PC-9 (cell line): ENCODE measurements at regions not wholly inside any gene's neighbourhood (a gene's known extent, or its start where the extent isn't known, plus 50 kb on each side); places are given as distances from the start of the nearest gene placed in this dataset.

Source experiments
- BruUV-seq: library from RNA; stranded (reverse); fragments of 400-500 nt; replicated peaks from 2 replicates; lab custom pipeline; 2021; lab: Mats Ljungman, UMichigan
- CTCF ChIA-PET: fragments of 300-600 bp; sonication (Branson Sonifier 250); formaldehyde crosslinking; loops from one replicate; lab custom pipeline; 2022; ENCODE audit warnings: antibody characterized with exemption; lab: Charles Lee
- POLR2A ChIA-PET: fragments of 300-600 bp; sonication (Branson Sonifier 250); formaldehyde crosslinking; loops from one replicate; lab custom pipeline; 2022; ENCODE audit warnings: antibody characterized with exemption; ENCODE audit not compliant: unreplicated experiment; lab: Charles Lee
- DNase-seq, 2 experiments: peaks; one replicate each; pipeline versions ENCODE4 v3.0.0 to v3.0.0-alpha.2; 2015 to 2022; ENCODE audit warnings: mixed read lengths in 1 of 2
- H2AFZ ChIP-seq: fragments of 200-600 bp; sonication (generic); 2 replicates; pipeline ENCODE4 v1.8.1; 2017; ENCODE audit warnings: antibody characterized with exemption
- H3F3A ChIP-seq: fragments of 200-600 bp; sonication (generic); 2 replicates; pipeline ENCODE4 v1.8.1; 2017; ENCODE audit warnings: antibody characterized with exemption, mild to moderate bottlenecking, low read depth; ENCODE audit not compliant: insufficient read depth
- H3K27ac ChIP-seq: fragments of 200-600 bp; sonication (generic); 2 replicates; pipeline ENCODE4 v1.6.1; 2016; ENCODE audit warnings: mixed run types
- H3K27me3 ChIP-seq: fragments of 200-600 bp; sonication (generic); 2 replicates; pipeline ENCODE4 v1.6.1; 2016; ENCODE audit warnings: low read depth, mixed run types; ENCODE audit not compliant: insufficient read depth
- H3K36me3 ChIP-seq: fragments of 200-600 bp; sonication (generic); 2 replicates; pipeline ENCODE4 v1.6.1; 2016; ENCODE audit warnings: low read depth, mixed run types
- H3K4me1 ChIP-seq: fragments of 200-600 bp; sonication (generic); replicated peaks from 2 replicates; pipeline ENCODE4 v1.6.1; 2016; ENCODE audit warnings: mixed run types; ENCODE audit not compliant: insufficient read depth
- H3K4me2 ChIP-seq: fragments of 200-600 bp; sonication (generic); 2 replicates; pipeline ENCODE4 v1.6.1; 2017; ENCODE audit warnings: mixed run types
- H3K4me3 ChIP-seq: fragments of 200-600 bp; sonication (generic); 2 replicates; pipeline ENCODE4 v1.6.1; 2016; ENCODE audit warnings: mixed run types
- H3K79me2 ChIP-seq: fragments of 200-600 bp; sonication (generic); 2 replicates; pipeline ENCODE4 v1.6.1; 2017; ENCODE audit warnings: low read depth, mixed run types
- H3K9me2 ChIP-seq: fragments of 200-600 bp; sonication (generic); 2 replicates; pipeline ENCODE4 v1.8.1; 2017; ENCODE audit warnings: mild to moderate bottlenecking; ENCODE audit not compliant: insufficient read depth
- H3K9me3 ChIP-seq: fragments of 200-600 bp; sonication (generic); 2 replicates; pipeline ENCODE4 v1.8.1; 2016; ENCODE audit warnings: low read depth; ENCODE audit not compliant: insufficient read depth
- H4K20me1 ChIP-seq: fragments of 200-600 bp; sonication (generic); 2 replicates; pipeline ENCODE4 v1.8.1; 2017; ENCODE audit not compliant: insufficient read depth
- CTCF ChIP-seq: fragments of 200-600 bp; sonication (generic); conservative IDR thresholded peaks from 2 replicates; pipeline ENCODE4 v1.6.1; 2017; ENCODE audit warnings: mixed run types, antibody characterized with exemption, mild to moderate bottlenecking, moderate library complexity
- EZH2 ChIP-seq: fragments of 200-600 bp; sonication (generic); IDR thresholded peaks from 2 replicates; pipeline ENCODE4 v1.8.0; 2017; ENCODE audit warnings: antibody characterized with exemption, low read depth
- intact Hi-C: fragments of 100-400 bp; cut with micrococcal nuclease; formaldehyde crosslinking; loops from one replicate; pipeline ENCODE4 v1.10.0; 2022; ENCODE audit not compliant: unreplicated experiment

DNA sequence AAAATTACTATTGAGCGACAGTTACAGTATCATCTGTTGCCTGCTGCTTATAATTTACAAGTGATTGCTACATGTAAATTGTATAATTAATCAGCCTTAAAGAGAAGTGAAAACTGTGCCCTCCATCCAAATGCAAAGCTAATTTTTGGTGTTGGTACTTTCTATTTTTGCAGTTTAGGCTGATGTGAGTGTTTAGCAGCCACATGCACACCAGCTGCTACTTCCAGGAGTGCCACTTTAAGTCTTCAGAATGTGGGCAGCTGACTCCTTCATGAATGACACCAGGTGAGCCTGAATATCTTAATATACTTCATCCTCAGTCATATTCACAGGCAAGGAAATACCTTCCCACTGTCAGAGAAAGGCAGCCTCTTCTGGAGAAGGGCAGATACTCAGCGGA is 149.8 kb upstream of the RASGEF1B start:
- DNase-seq = no peak
- no peak overlapping the region for H2AFZ ChIP-seq
- CTCF ChIA-PET = no interaction called here
- no peaks in the 10 kb centered on the region for H3K4me1 ChIP-seq
- H3K79me2 ChIP-seq = no peaks in the 10 kb centered on the region
- H3K27me3 ChIP-seq = no peaks in the 10 kb centered on the region
- no peak overlapping the region for H3K4me3 ChIP-seq
- intact Hi-C loops = no loop called here
- no peaks in the 10 kb centered on the region for H3K9me2 ChIP-seq
- POLR2A ChIA-PET = no interaction called here
- no peak overlapping the region for H3K4me2 ChIP-seq
- no peaks in the 10 kb centered on the region for H3K9me3 ChIP-seq
- H3F3A ChIP-seq = no peaks in the 10 kb centered on the region
- no peak for TF ChIP-seq EZH2
- no peak for TF ChIP-seq CTCF
- H3K27ac ChIP-seq = no peak overlapping the region
- no TSS peak for BruUV-seq
- H3K36me3 ChIP-seq = no peaks in the 10 kb centered on the region
- H4K20me1 ChIP-seq = no peaks in the 10 kb centered on the region

GRCh38 chr4:81620442-81620841 is 148.7 kb upstream of the RASGEF1B start:
- no peak overlapping the region for H3K4me2 ChIP-seq
- H2AFZ ChIP-seq = no peak overlapping the region
- H4K20me1 ChIP-seq = no peaks in the 10 kb centered on the region
- H3K4me3 ChIP-seq = no peak overlapping the region
- DNase-seq = no peak
- no peaks in the 10 kb centered on the region for H3F3A ChIP-seq
- BruUV-seq = no TSS peak
- no peaks in the 10 kb centered on the region for H3K9me2 ChIP-seq
- no peak overlapping the region for H3K27ac ChIP-seq
- H3K9me3 ChIP-seq = no peaks in the 10 kb centered on the region
- no peak for TF ChIP-seq CTCF
- TF ChIP-seq EZH2 = no peak
- ChIA-PET POLR2A (no interaction called here), CTCF (interaction anchor here (0.5 kb wide), 1 partner anchor 97 kb away, joined by 4 read pairs; no protein-coding TSS in a partner anchor)
- no peaks in the 10 kb centered on the region for H3K27me3 ChIP-seq
- no peaks in the 10 kb centered on the region for H3K4me1 ChIP-seq
- no peaks in the 10 kb centered on the region for H3K36me3 ChIP-seq
- intact Hi-C loops = no loop called here
- no peaks in the 10 kb centered on the region for H3K79me2 ChIP-seq

GRCh38 chr4:81617545-81617944 is 145.8 kb upstream of the RASGEF1B start:
- H3K27ac ChIP-seq = no peak overlapping the region
- POLR2A ChIA-PET = no interaction called here
- H3K36me3 ChIP-seq = no peaks in the 10 kb centered on the region
- H3K4me3 ChIP-seq = no peak overlapping the region
- H3K4me2 ChIP-seq = no peak overlapping the region
- no TSS peak for BruUV-seq
- H3K27me3 ChIP-seq = no peaks in the 10 kb centered on the region
- CTCF ChIA-PET = no interaction called here
- H3K9me3 ChIP-seq = no peaks in the 10 kb centered on the region
- no peak overlapping the region for H2AFZ ChIP-seq
- no peaks in the 10 kb centered on the region for H3K79me2 ChIP-seq
- no peaks in the 10 kb centered on the region for H3F3A ChIP-seq
- TF ChIP-seq EZH2 = no peak
- TF ChIP-seq CTCF = no peak
- H3K9me2 ChIP-seq = no peaks in the 10 kb centered on the region
- H3K4me1 ChIP-seq = no peaks in the 10 kb centered on the region
- intact Hi-C loops = no loop called here
- no peak for DNase-seq
- H4K20me1 ChIP-seq = no peaks in the 10 kb centered on the region
